HEK293 (cell line): ENCODE measurements at regions not wholly inside any gene's neighbourhood (a gene's known extent, or its start where the extent isn't known, plus 50 kb on each side); places are given as distances from the start of the nearest gene placed in this dataset.

Source experiments
- KLF1 ChIP-seq: fragments of 450-650 bp; formaldehyde crosslinking; IDR thresholded peaks from 2 replicates; pipeline ENCODE4 v1.5.1; 2016; ENCODE audit warnings: missing biosample characterization, missing genetic modification characterization
- KLF7 ChIP-seq: fragments of 450-650 bp; formaldehyde crosslinking; IDR thresholded peaks from 2 replicates; pipeline ENCODE4 v1.5.1; 2016; ENCODE audit warnings: missing biosample characterization, missing genetic modification characterization, borderline replicate concordance
- TRIM28 ChIP-seq: IDR thresholded peaks from 2 replicates; pipeline ENCODE4 v1.6.1; 2011; ENCODE audit warnings: low read length, control low read depth, borderline replicate concordance
- YY1 ChIP-seq: fragments of 450-650 bp; formaldehyde crosslinking; IDR thresholded peaks from 2 replicates; pipeline ENCODE4 v1.5.1; 2018; ENCODE audit warnings: missing biosample characterization, missing genetic modification characterization
- ZNF311 ChIP-seq: fragments of 450-650 bp; formaldehyde crosslinking; IDR thresholded peaks from 2 replicates; pipeline ENCODE4 v1.5.1; 2017; ENCODE audit warnings: missing biosample characterization, missing genetic modification characterization, borderline replicate concordance
- ZNF670 ChIP-seq: fragments of 450-650 bp; formaldehyde crosslinking; IDR thresholded peaks from 2 replicates; pipeline ENCODE4 v1.5.1; 2016; ENCODE audit warnings: missing biosample characterization, missing genetic modification characterization, low read depth
- ZSCAN30 ChIP-seq: fragments of 450-650 bp; IDR thresholded peaks from 2 replicates; pipeline ENCODE4 v1.5.1; 2018; ENCODE audit warnings: missing biosample characterization, mild to moderate bottlenecking, missing genetic modification characterization, moderate library complexity
- TF ChIP-seq, protein P1 (sequence below): fragments of 450-650 bp; formaldehyde crosslinking; IDR thresholded peaks from 2 replicates; pipeline ENCODE4 v1.5.1; 2016; ENCODE audit warnings: missing biosample characterization, missing genetic modification characterization
- TF ChIP-seq, protein P2 (sequence below): fragments of 450-650 bp; formaldehyde crosslinking; IDR thresholded peaks from 2 replicates; pipeline ENCODE4 v1.5.1; 2017; ENCODE audit warnings: missing biosample characterization, missing genetic modification characterization
- TF ChIP-seq, protein P3 (sequence below): fragments of 450-650 bp; formaldehyde crosslinking; IDR thresholded peaks from 2 replicates; pipeline ENCODE4 v1.5.1; 2016; ENCODE audit warnings: missing biosample characterization, missing genetic modification characterization
- TF ChIP-seq, protein P4 (sequence below): fragments of 450-650 bp; IDR thresholded peaks from 2 replicates; pipeline ENCODE4 v1.5.1; 2018; ENCODE audit warnings: missing biosample characterization, missing genetic modification characterization
- TF ChIP-seq, protein P5 (sequence below): fragments of 450-650 bp; formaldehyde crosslinking; IDR thresholded peaks from 2 replicates; pipeline ENCODE4 v1.5.1; 2016; ENCODE audit warnings: missing biosample characterization, missing genetic modification characterization
- TF ChIP-seq, protein P6 (sequence below): sonication (generic); formaldehyde crosslinking; IDR thresholded peaks from 2 replicates; pipeline ENCODE4 v1.8.1; 2022; ENCODE audit warnings: mild to moderate bottlenecking, moderate library complexity, missing genetic modification reagents

DNA sequence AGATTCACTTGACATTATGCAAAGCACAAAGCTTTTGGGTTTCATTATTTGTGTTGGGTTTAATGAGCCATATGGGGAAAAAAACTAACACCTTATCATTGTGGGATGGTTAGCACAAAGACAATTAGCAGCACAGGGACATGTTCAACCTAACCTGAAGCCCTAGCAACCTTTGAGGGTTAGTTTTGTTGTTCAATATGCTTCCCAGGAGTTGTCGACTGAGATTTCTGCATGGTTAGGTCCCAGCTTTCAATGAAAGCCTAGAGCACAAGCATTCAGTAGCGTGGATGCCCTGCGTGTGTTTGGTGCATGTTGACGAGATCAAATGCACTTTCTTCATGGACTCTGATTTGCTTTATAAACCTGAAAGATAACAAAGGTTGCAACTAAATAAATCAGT is 565.2 kb upstream of the TLE4 start:
- TF ChIP-seq, protein P1, sequence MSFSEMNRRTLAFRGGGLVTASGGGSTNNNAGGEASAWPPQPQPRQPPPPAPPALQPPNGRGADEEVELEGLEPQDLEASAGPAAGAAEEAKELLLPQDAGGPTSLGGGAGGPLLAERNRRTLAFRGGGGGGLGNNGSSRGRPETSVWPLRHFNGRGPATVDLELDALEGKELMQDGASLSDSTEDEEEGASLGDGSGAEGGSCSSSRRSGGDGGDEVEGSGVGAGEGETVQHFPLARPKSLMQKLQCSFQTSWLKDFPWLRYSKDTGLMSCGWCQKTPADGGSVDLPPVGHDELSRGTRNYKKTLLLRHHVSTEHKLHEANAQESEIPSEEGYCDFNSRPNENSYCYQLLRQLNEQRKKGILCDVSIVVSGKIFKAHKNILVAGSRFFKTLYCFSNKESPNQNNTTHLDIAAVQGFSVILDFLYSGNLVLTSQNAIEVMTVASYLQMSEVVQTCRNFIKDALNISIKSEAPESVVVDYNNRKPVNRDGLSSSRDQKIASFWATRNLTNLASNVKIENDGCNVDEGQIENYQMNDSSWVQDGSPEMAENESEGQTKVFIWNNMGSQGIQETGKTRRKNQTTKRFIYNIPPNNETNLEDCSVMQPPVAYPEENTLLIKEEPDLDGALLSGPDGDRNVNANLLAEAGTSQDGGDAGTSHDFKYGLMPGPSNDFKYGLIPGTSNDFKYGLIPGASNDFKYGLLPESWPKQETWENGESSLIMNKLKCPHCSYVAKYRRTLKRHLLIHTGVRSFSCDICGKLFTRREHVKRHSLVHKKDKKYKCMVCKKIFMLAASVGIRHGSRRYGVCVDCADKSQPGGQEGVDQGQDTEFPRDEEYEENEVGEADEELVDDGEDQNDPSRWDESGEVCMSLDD (tag by site-specific recombination) = no peak
- TF ChIP-seq, protein P2, sequence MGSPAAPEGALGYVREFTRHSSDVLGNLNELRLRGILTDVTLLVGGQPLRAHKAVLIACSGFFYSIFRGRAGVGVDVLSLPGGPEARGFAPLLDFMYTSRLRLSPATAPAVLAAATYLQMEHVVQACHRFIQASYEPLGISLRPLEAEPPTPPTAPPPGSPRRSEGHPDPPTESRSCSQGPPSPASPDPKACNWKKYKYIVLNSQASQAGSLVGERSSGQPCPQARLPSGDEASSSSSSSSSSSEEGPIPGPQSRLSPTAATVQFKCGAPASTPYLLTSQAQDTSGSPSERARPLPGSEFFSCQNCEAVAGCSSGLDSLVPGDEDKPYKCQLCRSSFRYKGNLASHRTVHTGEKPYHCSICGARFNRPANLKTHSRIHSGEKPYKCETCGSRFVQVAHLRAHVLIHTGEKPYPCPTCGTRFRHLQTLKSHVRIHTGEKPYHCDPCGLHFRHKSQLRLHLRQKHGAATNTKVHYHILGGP (tag by site-specific recombination) = no peak
- TF ChIP-seq, protein P3, sequence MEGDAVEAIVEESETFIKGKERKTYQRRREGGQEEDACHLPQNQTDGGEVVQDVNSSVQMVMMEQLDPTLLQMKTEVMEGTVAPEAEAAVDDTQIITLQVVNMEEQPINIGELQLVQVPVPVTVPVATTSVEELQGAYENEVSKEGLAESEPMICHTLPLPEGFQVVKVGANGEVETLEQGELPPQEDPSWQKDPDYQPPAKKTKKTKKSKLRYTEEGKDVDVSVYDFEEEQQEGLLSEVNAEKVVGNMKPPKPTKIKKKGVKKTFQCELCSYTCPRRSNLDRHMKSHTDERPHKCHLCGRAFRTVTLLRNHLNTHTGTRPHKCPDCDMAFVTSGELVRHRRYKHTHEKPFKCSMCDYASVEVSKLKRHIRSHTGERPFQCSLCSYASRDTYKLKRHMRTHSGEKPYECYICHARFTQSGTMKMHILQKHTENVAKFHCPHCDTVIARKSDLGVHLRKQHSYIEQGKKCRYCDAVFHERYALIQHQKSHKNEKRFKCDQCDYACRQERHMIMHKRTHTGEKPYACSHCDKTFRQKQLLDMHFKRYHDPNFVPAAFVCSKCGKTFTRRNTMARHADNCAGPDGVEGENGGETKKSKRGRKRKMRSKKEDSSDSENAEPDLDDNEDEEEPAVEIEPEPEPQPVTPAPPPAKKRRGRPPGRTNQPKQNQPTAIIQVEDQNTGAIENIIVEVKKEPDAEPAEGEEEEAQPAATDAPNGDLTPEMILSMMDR (tag by site-specific recombination) = no peak
- TF ChIP-seq, protein P4, sequence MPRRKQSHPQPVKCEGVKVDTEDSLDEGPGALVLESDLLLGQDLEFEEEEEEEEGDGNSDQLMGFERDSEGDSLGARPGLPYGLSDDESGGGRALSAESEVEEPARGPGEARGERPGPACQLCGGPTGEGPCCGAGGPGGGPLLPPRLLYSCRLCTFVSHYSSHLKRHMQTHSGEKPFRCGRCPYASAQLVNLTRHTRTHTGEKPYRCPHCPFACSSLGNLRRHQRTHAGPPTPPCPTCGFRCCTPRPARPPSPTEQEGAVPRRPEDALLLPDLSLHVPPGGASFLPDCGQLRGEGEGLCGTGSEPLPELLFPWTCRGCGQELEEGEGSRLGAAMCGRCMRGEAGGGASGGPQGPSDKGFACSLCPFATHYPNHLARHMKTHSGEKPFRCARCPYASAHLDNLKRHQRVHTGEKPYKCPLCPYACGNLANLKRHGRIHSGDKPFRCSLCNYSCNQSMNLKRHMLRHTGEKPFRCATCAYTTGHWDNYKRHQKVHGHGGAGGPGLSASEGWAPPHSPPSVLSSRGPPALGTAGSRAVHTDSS (tag by site-specific recombination) = no peak
- TF ChIP-seq, protein P5, sequence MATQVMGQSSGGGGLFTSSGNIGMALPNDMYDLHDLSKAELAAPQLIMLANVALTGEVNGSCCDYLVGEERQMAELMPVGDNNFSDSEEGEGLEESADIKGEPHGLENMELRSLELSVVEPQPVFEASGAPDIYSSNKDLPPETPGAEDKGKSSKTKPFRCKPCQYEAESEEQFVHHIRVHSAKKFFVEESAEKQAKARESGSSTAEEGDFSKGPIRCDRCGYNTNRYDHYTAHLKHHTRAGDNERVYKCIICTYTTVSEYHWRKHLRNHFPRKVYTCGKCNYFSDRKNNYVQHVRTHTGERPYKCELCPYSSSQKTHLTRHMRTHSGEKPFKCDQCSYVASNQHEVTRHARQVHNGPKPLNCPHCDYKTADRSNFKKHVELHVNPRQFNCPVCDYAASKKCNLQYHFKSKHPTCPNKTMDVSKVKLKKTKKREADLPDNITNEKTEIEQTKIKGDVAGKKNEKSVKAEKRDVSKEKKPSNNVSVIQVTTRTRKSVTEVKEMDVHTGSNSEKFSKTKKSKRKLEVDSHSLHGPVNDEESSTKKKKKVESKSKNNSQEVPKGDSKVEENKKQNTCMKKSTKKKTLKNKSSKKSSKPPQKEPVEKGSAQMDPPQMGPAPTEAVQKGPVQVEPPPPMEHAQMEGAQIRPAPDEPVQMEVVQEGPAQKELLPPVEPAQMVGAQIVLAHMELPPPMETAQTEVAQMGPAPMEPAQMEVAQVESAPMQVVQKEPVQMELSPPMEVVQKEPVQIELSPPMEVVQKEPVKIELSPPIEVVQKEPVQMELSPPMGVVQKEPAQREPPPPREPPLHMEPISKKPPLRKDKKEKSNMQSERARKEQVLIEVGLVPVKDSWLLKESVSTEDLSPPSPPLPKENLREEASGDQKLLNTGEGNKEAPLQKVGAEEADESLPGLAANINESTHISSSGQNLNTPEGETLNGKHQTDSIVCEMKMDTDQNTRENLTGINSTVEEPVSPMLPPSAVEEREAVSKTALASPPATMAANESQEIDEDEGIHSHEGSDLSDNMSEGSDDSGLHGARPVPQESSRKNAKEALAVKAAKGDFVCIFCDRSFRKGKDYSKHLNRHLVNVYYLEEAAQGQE = no peak
- no peak for TF ChIP-seq KLF1 (tag by site-specific recombination)
- no peak for TF ChIP-seq ZSCAN30
- no peak for TF ChIP-seq ZNF311 (tag by site-specific recombination)
- TF ChIP-seq KLF7 = no peak
- no peak for TF ChIP-seq TRIM28
- TF ChIP-seq, protein P6, sequence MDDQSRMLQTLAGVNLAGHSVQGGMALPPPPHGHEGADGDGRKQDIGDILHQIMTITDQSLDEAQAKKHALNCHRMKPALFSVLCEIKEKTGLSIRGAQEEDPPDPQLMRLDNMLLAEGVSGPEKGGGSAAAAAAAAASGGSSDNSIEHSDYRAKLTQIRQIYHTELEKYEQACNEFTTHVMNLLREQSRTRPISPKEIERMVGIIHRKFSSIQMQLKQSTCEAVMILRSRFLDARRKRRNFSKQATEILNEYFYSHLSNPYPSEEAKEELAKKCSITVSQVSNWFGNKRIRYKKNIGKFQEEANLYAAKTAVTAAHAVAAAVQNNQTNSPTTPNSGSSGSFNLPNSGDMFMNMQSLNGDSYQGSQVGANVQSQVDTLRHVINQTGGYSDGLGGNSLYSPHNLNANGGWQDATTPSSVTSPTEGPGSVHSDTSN (CRISPR knock-in tag) = no peak
- no peak for TF ChIP-seq YY1
- no peak for TF ChIP-seq ZNF670 (tag by site-specific recombination)
